ENCODE measurements at regions not wholly inside any gene's neighbourhood (a gene's known extent, or its start where the extent isn't known, plus 50 kb on each side); places are given as distances from the start of the nearest gene placed in this dataset.
A peak's percentile ranks its signal among the peaks of the same experiment; 100 is the strongest.
"Not testable (repeated sequence)": the region's sequence is repeated elsewhere in the genome, so short reads cannot be mapped to it uniquely, and the experiment has no call there.

DNA sequence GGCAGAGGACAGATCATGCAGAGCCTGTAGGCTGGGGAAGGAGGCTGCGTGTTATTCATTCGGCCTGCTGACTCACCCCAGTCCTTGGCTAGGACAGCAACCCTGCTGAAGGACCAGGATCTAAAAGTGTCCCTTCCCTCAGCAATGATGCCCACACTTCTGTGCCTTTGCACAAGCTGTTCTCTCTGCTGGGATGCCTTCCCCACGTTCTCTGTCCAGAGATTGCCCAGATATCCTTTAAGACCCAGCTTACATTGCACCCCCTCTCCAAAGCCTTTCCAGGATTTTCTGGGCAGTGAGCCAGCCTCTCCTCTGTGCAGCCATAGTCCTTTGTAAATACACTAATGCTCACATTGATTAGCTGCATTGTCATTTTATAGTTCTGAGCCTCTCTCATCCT is 99.3 kb upstream of the CHD6 start:
- no peak for DNase-seq (ENCODE audit: low spot score)

- no peak for DNase-seq (ENCODE audit: low spot score)
Measured at GRCh38 chr20:41716911-41717310, 98.7 kb upstream of the CHD6 start.

DNA sequence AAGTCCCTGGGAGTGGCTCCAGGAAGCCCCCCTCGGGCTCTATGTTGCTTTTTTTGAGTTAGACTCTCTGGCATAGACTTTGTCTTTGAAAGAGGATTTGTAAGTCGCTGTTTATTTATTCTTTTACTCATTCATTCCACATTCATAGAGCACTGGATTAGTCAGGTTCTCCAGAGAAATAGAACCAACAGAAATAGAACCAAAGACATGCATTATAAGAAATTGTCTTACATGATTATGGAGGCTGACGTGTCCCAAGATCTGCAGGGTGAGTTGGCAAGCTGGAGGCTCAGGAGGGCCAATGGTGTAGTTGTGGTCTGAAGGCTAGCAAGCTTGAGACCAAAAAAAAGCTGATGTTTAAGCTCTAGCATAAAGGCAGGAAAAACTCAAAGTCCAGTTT is 98.3 kb upstream of the CHD6 start:
- DNase-seq (ENCODE audit: low spot score), result no peak

DNA sequence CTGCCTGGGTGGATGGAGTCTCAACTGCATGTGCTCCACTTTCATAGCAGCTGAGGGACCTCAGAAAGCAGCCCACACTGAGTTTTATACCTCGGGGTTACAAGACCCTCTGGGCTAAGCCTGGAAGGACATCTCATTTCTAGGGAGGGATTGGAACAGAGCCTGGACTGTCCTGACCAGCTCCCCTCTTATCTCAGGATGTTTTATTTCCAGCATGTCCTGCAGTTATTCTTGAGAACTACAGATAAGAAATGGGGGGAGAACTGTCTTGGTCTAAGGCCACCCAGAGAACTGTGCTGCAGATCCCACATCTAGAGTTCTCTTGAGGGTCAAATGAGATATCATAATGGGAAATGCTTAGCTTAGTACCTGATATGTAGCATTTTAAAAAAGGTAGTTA is 97.3 kb upstream of the CHD6 start:
- no peak for DNase-seq (ENCODE audit: low spot score)

- DNase-seq (ENCODE audit: low spot score), result no peak
Measured at GRCh38 chr20:41714030-41714429, 95.9 kb upstream of the CHD6 start.

DNA sequence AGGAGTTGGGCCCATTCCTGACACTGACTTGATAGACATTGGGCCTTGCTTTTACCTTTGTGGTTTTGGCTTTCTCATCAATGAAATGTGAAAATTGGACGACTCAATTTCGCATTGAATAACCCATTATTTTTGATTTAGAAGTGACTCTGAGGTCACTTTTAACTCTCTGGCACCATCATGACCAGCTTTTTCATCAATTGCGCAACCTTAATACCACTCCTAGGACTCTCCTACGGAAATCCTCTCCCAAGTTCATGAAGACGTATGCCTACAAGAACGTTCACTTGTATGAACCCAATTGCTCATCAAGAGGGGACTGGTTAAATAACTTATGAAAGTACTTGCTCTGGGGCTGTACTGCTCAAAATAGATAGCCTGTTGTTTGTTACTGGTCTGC is 86.7 kb upstream of the CHD6 start:
- DNase-seq (ENCODE audit: low spot score), result no peak

DNA sequence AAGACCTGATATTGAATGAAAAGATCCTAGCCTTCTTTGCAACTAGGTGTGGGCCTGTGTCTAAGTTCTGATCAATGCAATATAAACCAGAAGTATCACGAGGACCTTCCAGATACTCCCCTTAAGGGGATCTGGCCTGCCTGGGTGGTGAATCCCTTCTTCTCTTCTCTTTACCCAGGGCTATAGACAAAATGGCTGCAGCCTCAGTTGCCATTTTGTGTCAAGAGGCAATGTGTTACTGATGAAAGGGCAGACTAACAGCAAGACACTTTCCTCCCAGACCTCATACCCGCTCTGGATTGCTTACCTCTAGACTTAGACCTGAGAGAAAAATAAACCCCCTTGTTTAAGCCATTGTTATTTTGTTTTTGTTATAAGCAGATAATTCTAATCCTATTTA is 84.5 kb upstream of the CHD6 start:
- no peak for DNase-seq (ENCODE audit: low spot score)

GRCh38 chr20:41701588-41702348 is 83.6 kb upstream of the CHD6 start:
- DNase-seq (ENCODE audit: low spot score), result no peak

DNA sequence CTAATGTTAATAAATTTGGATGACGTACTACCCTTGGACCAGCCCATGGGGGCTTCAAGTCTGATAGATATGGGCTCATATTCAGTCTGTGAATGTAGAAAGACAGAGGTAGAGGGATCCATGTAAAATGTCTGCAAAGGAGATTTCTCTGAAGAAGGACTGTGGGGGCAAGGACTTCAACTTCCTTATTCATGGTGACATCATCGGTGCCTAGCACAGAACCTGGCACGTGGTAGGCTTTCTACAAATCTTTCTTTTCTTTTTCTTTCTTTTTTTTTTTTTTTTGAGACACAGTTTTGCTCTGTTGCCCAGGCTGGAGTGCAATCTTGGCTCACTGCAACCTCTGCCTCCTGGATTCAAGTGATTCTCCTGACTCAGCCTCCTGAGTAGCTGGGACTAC is 81.5 kb upstream of the CHD6 start:
- not testable (repeated sequence) for DNase-seq (ENCODE audit: low spot score)

DNA sequence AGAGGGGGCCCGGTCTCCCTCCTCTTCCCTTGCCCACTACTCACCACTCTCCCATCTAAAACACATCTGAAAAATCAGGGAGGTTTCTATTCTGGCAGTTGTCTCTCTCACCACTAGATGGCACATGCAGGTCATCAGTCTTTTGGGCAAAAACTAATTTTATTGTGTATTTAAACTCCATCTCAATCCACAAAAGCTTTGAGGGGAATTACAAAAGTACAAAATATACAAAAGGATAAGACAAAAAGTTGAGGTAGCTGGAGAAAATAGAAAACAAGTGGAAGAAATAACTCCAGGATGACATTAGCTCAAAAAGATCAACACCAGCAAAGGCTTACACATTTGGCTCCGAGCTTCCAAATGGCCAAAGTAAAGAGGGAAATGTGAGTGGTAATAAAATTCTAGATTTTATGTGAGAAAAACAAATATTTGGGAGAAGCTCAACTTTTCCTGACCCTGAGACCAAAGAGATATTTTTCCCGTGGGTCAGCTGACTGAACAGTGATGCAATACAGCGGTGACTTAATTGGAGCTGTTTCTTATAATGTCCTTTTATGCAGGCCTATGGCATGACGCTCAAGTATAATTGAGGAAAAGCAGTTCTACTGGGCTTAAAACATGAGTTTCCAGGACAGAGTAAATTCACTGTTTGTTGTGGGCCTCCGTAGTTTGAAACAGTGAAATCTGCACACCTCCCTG is 79.8 kb upstream of the CHD6 start:
- DNase-seq (ENCODE audit: low spot score), result peak; percentile 45

DNA sequence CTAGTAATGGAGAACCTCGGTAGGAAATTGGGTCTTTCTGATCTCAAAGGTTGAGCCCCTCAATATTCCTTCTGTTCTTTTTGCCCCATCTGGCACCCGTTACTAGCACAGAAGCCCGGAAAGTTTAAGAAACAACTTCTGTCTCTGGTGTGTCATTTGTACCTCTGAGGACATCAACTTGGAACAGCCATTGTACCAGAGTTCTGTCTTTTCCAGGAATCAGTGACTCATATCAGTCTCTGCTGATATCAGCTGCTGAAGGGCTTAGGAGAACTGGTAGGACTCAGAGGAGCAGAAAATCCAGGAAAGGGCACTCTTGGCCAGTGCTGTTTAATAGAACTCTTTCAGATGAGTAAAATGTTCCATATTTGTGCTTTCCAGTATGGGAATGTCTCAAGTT is 78.3 kb upstream of the CHD6 start:
- DNase-seq (ENCODE audit: low spot score), result no peak

- no peak for DNase-seq (ENCODE audit: low spot score)
Measured at GRCh38 chr20:41694796-41695195, 76.6 kb upstream of the CHD6 start.

GRCh38 chr20:41693136-41693979 is 75.2 kb upstream of the CHD6 start:
- peak; percentile 87 for DNase-seq (ENCODE audit: low spot score)

- DNase-seq (ENCODE audit: low spot score), result peak; percentile 84
Measured at GRCh38 chr20:41692479-41693135, 74.4 kb upstream of the CHD6 start.

DNA sequence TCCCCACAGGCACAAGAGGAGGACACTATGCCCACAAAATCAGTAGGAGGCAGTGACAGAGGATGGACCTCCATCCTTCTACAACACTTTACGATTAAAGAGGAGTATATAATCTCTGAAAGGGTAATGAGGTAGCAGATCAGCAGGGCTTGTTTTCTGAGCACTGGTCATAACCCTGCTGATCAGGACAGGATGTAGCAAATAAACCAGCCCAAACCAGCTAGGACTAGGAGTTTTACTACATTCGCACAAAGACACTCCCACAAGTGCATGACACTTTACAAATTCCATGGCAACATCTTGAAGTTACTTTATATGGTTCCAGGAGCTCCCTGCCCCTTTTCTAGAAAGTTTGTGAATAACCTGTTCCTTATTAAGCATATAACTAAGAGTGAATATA is 73.3 kb upstream of the CHD6 start:
- DNase-seq (ENCODE audit: low spot score), result no peak

- DNase-seq (ENCODE audit: low spot score), result no peak
Measured at GRCh38 chr20:41690702-41691101, 72.5 kb upstream of the CHD6 start.

- DNase-seq (ENCODE audit: low spot score), result no peak
Measured at GRCh38 chr20:41686961-41687360, 68.8 kb upstream of the CHD6 start.

DNA sequence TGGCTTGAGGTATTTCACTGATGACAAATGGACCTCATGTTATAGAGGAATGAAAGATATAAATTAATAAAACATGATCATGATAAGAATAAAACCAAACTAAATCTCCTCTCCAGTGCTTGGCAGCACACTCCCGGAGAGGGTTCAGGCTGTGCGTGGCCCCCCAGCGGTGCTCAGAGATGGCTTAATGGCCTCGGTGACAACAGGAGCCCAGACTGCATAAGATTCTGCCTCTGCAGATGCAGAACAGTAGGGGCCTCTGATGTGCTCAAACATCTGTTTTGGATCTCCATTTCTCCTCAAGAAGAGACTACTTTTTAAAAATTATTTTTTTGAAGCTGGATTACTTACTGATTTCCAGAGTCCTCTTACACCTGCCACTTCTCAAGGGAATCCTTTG is 67.0 kb upstream of the CHD6 start:
- DNase-seq (ENCODE audit: low spot score), result not testable (repeated sequence)

DNA sequence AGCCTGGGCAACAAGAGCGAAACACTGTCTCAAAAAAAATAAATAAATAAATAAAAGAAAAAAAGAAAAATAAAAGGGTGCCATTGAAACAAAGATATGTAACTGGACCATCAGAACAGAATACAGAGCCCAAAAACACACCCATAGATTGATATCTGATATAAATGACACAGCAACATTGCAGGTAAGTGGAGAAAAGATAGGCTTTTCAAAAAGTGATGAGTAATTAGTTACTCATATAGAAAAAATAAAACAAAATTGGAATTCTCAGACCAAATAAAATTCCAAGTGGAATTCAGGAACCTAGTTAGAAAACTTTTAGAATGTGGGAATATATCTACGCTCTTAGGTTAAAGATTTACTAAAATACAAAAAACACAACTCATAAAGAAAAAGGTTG is 60.6 kb upstream of the CHD6 start:
- DNase-seq (ENCODE audit: low spot score), result no peak

DNA sequence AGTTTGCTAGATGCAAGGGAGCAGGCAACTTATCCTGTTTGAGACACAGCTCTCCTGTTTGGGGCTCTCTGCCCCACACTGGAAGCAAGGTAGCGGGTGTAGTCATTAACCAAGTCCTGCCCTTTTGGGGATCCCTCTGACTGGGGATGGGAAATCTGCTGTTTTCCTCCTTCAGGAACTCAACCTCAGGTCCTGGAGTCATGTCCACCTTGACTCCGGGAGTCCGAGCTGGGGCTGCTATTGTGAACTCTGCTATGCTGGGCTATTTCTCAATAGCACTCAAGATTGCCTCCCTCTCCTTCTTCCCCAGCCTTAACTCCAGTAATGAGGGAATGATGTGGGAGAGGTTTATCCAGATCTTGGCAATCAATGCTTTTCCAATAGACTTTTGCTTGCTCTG is 54.1 kb upstream of the CHD6 start:
- no peak for DNase-seq (ENCODE audit: low spot score)

GRCh38 chr20:41671143-41671542 is 53.0 kb upstream of the CHD6 start:
- no peak for DNase-seq (ENCODE audit: low spot score)

DNA sequence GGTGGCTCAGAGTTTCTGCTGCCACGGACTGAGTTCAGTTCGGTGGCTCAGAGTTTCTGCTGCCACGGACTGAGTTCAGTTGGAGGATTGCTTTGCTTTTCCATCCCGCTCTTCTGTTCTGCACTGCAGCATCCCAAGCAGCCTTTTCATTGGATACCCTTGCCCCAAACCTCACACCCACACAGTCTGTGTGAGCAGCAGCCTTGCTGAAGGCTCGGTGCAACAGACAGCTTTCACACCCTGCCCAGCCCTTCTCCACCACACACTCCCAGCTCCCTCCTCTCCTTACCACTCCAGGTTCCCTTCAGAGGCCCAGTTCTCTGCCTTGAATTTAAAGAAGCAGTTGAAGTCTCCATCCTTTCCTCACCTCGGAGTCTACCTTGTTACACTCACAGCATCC is 52.5 kb upstream of the CHD6 start:
- no peak for DNase-seq (ENCODE audit: low spot score)
